Tibial nerve (tissue), 4 donors: ENCODE measurements at regions not wholly inside any gene's neighbourhood (a gene's known extent, or its start where the extent isn't known, plus 50 kb on each side); places are given as distances from the start of the nearest gene placed in this dataset.

Experiments used
- DNase-seq, 2 donors: peaks; one replicate each; pipeline ENCODE4 v3.0.0-alpha.2; 2019; ENCODE audit warnings: low spot score in 2 of 2
- H3K27ac ChIP-seq, 4 donors: fragments of 200-600 bp; sonication (generic) in 3 of 4; one replicate each; pipeline ENCODE4 v1.5.1; 2017 to 2019; ENCODE audit warnings: mild to moderate bottlenecking in 1 of 4
- H3K27me3 ChIP-seq, 2 donors: fragments of 200-600 bp; sonication (generic) in 1 of 2; one replicate each; pipeline versions ENCODE4 v1.5.1 to v1.6.0; 2017 to 2019
- H3K36me3 ChIP-seq, 3 donors: fragments of 200-600 bp; sonication (generic); one replicate each; pipeline ENCODE4 v1.5.1; 2018 to 2019
- H3K4me1 ChIP-seq, 4 donors: fragments of 200-600 bp; sonication (generic) in 3 of 4; one replicate each; pipeline ENCODE4 v1.5.1; 2017 to 2019
- H3K4me3 ChIP-seq, 4 donors: fragments of 200-600 bp; sonication (generic) in 3 of 4; one replicate each; pipeline ENCODE4 v1.5.1; 2017 to 2019; ENCODE audit warnings: mild to moderate bottlenecking in 1 of 4, moderate library complexity in 1 of 4
- H3K9me3 ChIP-seq, 4 donors: fragments of 200-600 bp; sonication (generic) in 3 of 4; one replicate each; pipeline ENCODE4 v1.5.1; 2017 to 2019
- CTCF ChIP-seq, 5 experiments: fragments of 200-600 bp in 3 of 5; fragments of 450-650 bp in 2 of 5; sonication (generic) in 3 of 5; IDR thresholded peaks; one replicate each; pipeline ENCODE4 v1.5.1; 2016 to 2019; ENCODE audit warnings: antibody characterized with exemption in 5 of 5, mild to moderate bottlenecking in 3 of 5, moderate library complexity in 2 of 5
- EP300 ChIP-seq, 2 donors: sonication (generic); formaldehyde crosslinking; IDR thresholded peaks; one replicate each; pipeline ENCODE4 v1.6.1; 2017; ENCODE audit warnings: antibody characterized with exemption in 2 of 2, mild to moderate bottlenecking in 1 of 2
- POLR2A ChIP-seq, 2 donors: fragments of 450-650 bp; IDR thresholded peaks; one replicate each; pipeline ENCODE4 v1.6.1; 2017; ENCODE audit warnings: antibody characterized with exemption in 2 of 2, mild to moderate bottlenecking in 2 of 2, moderate library complexity in 2 of 2
- WGBS, 2 donors: methylation state at CpG; one replicate each; pipeline ENCODE4 v1.1.5; 2018; 5-methylcytosine and 5-hydroxymethylcytosine counted together

GRCh38 chr12:107594995-107595394 lies 90.6 kb upstream of the PWP1 start:
- no peak overlapping the region for H3K27ac ChIP-seq
- H3K36me3 ChIP-seq = no peaks in the 10 kb centered on the region
- no peak for TF ChIP-seq CTCF (IDR thresholded peaks at IDR 0.05)
- no peak for DNase-seq
- H3K9me3 ChIP-seq = peaks cover 0 to 23% (median 3%) of the 10 kb centered on the region in 4 donors
- no peaks in the 10 kb centered on the region for H3K27me3 ChIP-seq
- WGBS, 2 donors = 90 to 99% methylated on average over 3 of the region's 3 CpGs
- H3K4me3 ChIP-seq = no peak overlapping the region
- H3K4me1 ChIP-seq = no peaks in the 10 kb centered on the region

- no peak overlapping the region for H3K4me3 ChIP-seq
- no peaks in the 10 kb centered on the region for H3K27me3 ChIP-seq
- TF ChIP-seq EP300 (IDR thresholded peaks at IDR 0.05) (no peak), CTCF (IDR thresholded peaks at IDR 0.05) (no peak), POLR2A (IDR thresholded peaks at IDR 0.05) (no peak)
- no peak overlapping the region for H3K27ac ChIP-seq
- 88 to 92% methylated on average over 2 of the region's 2 CpGs for WGBS, 2 donors
- no peaks in the 10 kb centered on the region for H3K36me3 ChIP-seq
- H3K9me3 ChIP-seq = peaks cover 0 to 23% (median 3%) of the 10 kb centered on the region in 4 donors
- no peak for DNase-seq
- no peaks in the 10 kb centered on the region for H3K4me1 ChIP-seq
Observed at GRCh38 chr12:107597695-107598410, 87.7 kb upstream of the PWP1 start.

- H3K27ac ChIP-seq = no peak overlapping the region
- H3K36me3 ChIP-seq = no peaks in the 10 kb centered on the region
- H3K4me3 ChIP-seq = no peak overlapping the region
- peaks cover 0 to 14% (median 1%) of the 10 kb centered on the region in 4 donors for H3K9me3 ChIP-seq
- H3K4me1 ChIP-seq = no peaks in the 10 kb centered on the region
- no peak for DNase-seq
- TF ChIP-seq EP300 (IDR thresholded peaks at IDR 0.05) (no peak), CTCF (IDR thresholded peaks at IDR 0.05) (no peak), POLR2A (IDR thresholded peaks at IDR 0.05) (no peak)
- H3K27me3 ChIP-seq = no peaks in the 10 kb centered on the region
- WGBS, 2 donors = 83 to 88% methylated on average over 3 of the region's 3 CpGs
Observed at GRCh38 chr12:107598906-107599305, 86.7 kb upstream of the PWP1 start.

GRCh38 chr12:107600581-107601144 lies 84.9 kb upstream of the PWP1 start:
- 42 to 48% methylated on average over 4 of the region's 4 CpGs for WGBS, 2 donors
- H3K36me3 ChIP-seq = no peaks in the 10 kb centered on the region
- H3K4me1 ChIP-seq = no peaks in the 10 kb centered on the region
- DNase-seq = no peak
- H3K27me3 ChIP-seq = no peaks in the 10 kb centered on the region
- peaks cover 0 to 7% (median 0%) of the 10 kb centered on the region in 4 donors for H3K9me3 ChIP-seq
- TF ChIP-seq POLR2A (IDR thresholded peaks at IDR 0.05) (no peak), EP300 (IDR thresholded peaks at IDR 0.05) (no peak), CTCF (IDR thresholded peaks at IDR 0.05) (no peak)
- H3K27ac ChIP-seq = no peak overlapping the region
- H3K4me3 ChIP-seq = no peak overlapping the region

- no peak for TF ChIP-seq EP300 (IDR thresholded peaks at IDR 0.05)
- no peak for TF ChIP-seq CTCF (IDR thresholded peaks at IDR 0.05)
- no peak for TF ChIP-seq POLR2A (IDR thresholded peaks at IDR 0.05)
- 77 to 79% methylated on average over 9 of the region's 9 CpGs for WGBS, 2 donors
- H3K4me1 ChIP-seq = no peaks in the 10 kb centered on the region
- H3K27me3 ChIP-seq = no peaks in the 10 kb centered on the region
- no peaks in the 10 kb centered on the region for H3K36me3 ChIP-seq
- peaks cover 0 to 7% (median 0%) of the 10 kb centered on the region in 4 donors for H3K9me3 ChIP-seq
- no peak overlapping the region for H3K4me3 ChIP-seq
- no peak for DNase-seq
- H3K27ac ChIP-seq = no peak overlapping the region
Observed at GRCh38 chr12:107602446-107602845, 83.2 kb upstream of the PWP1 start.
